ENCODE measurements at regions not wholly inside any gene's neighbourhood (a gene's known extent, or its start where the extent isn't known, plus 50 kb on each side); places are given as distances from the start of the nearest gene placed in this dataset.
"Not testable (repeated sequence)": the region's sequence is repeated elsewhere in the genome, so short reads cannot be mapped to it uniquely, and the experiment has no call there.

DNA sequence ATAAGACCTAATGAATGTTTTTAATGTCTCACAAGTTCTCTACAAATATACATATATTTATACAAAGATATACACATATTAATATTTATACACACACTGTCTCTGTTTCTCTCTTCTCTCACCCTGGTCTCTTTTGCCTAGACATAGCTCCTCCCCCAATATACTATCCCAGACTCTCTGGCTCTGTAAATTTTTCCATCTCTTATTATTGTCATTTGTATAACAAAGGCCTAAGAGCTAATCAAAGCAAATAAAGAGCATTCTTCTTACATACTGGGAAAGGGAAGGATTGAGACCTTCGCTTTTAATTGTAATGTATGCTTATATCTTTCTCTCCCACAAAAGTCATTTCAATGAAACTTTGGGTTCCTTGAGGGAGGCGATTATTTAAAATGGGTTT lies 318.1 kb downstream of the ADAMTS20 start:
- intact Hi-C loops (cut with DNase I): no loop called here
- Histone ChIP-seq H3K36me3 (ENCODE audit: insufficient read depth in 1 of 2, low read depth in 1 of 2) (no peaks in the 10 kb centered on the region), H3K27ac (no peak overlapping the region), H3K9me3 (no peaks in the 10 kb centered on the region), H3K4me3 (no peak overlapping the region), H3K4me1 (no peaks in the 10 kb centered on the region), H3K27me3 (ENCODE audit: insufficient read depth in 3 of 3, low read length in 2 of 3) (no peaks in the 10 kb centered on the region)
- no peak for ATAC-seq
- DNase-seq: no peak
- 93 to 97% (median 95%) methylated on average over 2 of the region's 2 CpGs for WGBS, 3 donors
- TF ChIP-seq CTCF (IDR thresholded peaks at IDR 0.05): no peak

DNA sequence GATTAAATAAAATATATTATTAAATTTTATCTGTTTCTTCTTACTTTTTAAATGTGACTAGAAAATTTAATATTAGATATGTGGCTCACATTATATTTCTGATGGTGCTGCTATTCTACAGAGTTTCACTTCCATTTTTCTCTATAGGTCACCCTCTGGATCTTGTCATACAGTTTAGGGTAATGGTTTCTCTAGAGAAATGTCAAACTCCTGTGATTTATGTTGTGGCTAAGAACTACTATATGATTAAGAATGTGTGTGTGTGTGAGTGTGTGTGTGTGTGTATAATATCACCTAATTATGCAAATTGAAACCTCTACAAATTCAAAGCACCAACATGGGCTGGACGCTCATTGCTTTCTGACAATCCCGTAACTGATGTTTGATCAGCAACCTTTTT lies 325.9 kb downstream of the ADAMTS20 start:
- no peak overlapping the region for H3K27ac ChIP-seq
- no peaks in the 10 kb centered on the region for H3K27me3 ChIP-seq (ENCODE audit: insufficient read depth in 3 of 3, low read length in 2 of 3)
- no peak for ATAC-seq
- H3K36me3 ChIP-seq (ENCODE audit: insufficient read depth in 1 of 2, low read depth in 1 of 2): no peaks in the 10 kb centered on the region
- H3K4me1 ChIP-seq: no peaks in the 10 kb centered on the region
- TF ChIP-seq CTCF (IDR thresholded peaks at IDR 0.05): no peak
- no peak for DNase-seq
- WGBS, 3 donors: 92 to 100% (median 96%) methylated on average over 2 of the region's 2 CpGs
- intact Hi-C loops (cut with DNase I): no loop called here
- no peaks in the 10 kb centered on the region for H3K9me3 ChIP-seq
- H3K4me3 ChIP-seq: no peak overlapping the region

GRCh38 chr12:43224190-43224805 lies 327.7 kb downstream of the ADAMTS20 start:
- peak in 1 of 2 donors; percentile 44 for DNase-seq

GRCh38 chr12:43222796-43223195 lies 329.2 kb downstream of the ADAMTS20 start:
- Histone ChIP-seq H3K27ac (no peak overlapping the region), H3K4me1 (no peaks in the 10 kb centered on the region), H3K4me3 (no peak overlapping the region), H3K9me3 (no peaks in the 10 kb centered on the region), H3K27me3 (ENCODE audit: insufficient read depth in 3 of 3, low read length in 2 of 3) (no peaks in the 10 kb centered on the region), H3K36me3 (ENCODE audit: insufficient read depth in 1 of 2, low read depth in 1 of 2) (no peaks in the 10 kb centered on the region)
- 65 to 75% (median 70%) methylated on average over 3 of the region's 3 CpGs for WGBS, 3 donors
- no peak for TF ChIP-seq CTCF (IDR thresholded peaks at IDR 0.05)
- intact Hi-C loops (cut with DNase I): no loop called here
- no peak for ATAC-seq
- no peak for DNase-seq

More at GRCh38 chr12:43224190-43224805, 327.7 kb downstream of the ADAMTS20 start:
- H3K4me1 ChIP-seq; H3K27ac ChIP-seq; H3K4me3 ChIP-seq; intact Hi-C loops (cut with DNase I); H3K27me3 ChIP-seq (ENCODE audit: insufficient read depth in 3 of 3, low read length in 2 of 3); H3K9me3 ChIP-seq; H3K36me3 ChIP-seq (ENCODE audit: insufficient read depth in 1 of 2, low read depth in 1 of 2); ATAC-seq: not testable (repeated sequence)
- 91 to 95% (median 94%) methylated on average over 32 to 35 of the region's 36 CpGs for WGBS, 3 donors

DNA sequence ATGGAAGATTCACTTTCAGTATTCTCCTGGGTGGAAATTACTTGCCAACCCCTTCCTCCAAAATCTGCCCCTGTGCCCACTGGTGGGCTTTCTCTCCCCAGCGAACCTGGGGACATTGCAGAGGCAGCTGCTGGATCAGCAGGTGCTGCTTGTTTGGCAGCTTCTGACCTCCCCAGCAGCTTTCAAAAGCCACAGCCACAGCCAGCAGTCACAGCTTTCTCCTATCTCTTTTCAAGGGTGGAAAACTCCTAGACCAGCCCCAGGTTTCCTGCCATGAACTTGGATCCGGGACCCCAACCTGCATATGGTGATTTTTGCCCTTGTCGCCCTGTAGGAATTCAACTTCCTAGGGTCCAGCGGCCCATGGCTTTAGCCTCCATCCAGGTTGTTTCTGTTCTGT lies 330.8 kb downstream of the ADAMTS20 start:
- DNase-seq: no peak
- Histone ChIP-seq H3K4me1 (no peaks in the 10 kb centered on the region), H3K27ac (no peak overlapping the region), H3K27me3 (ENCODE audit: insufficient read depth in 3 of 3, low read length in 2 of 3) (no peaks in the 10 kb centered on the region), H3K36me3 (ENCODE audit: insufficient read depth in 1 of 2, low read depth in 1 of 2) (no peaks in the 10 kb centered on the region), H3K4me3 (no peak overlapping the region), H3K9me3 (no peaks in the 10 kb centered on the region)
- no peak for ATAC-seq
- TF ChIP-seq CTCF (IDR thresholded peaks at IDR 0.05): no peak
- intact Hi-C loops (cut with DNase I): no loop called here
- WGBS, 3 donors: 74 to 76% (median 76%) methylated on average over 4 of the region's 4 CpGs
